Kidney (tissue), 13 donors: ENCODE measurements at regions not wholly inside any gene's neighbourhood (a gene's known extent, or its start where the extent isn't known, plus 50 kb on each side); places are given as distances from the start of the nearest gene placed in this dataset.

Source experiments
- DNase-seq, 5 donors: peaks; one replicate each; pipeline ENCODE4 v3.0.0-alpha.2; 2013 to 2020
- FAIRE-seq: peaks from 2 replicates; lab custom pipeline; 2012; peaks lifted over from hg19 to GRCh38; lab: Jason Lieb, UNC
- H3K27ac ChIP-seq, 2 donors: one replicate each; pipeline ENCODE4 v1.7.0; 2013; ENCODE audit warnings: low read depth in 2 of 2, low read length in 2 of 2, inconsistent platforms in 1 of 2
- H3K27me3 ChIP-seq: one replicate; pipeline ENCODE4 v1.7.1; 2013; ENCODE audit warnings: low read length, inconsistent platforms; ENCODE audit not compliant: control insufficient read depth, insufficient read depth
- H3K36me3 ChIP-seq, 3 donors: one replicate each; pipeline versions ENCODE4 v1.7.0 to v1.7.1; 2013; ENCODE audit warnings: low read length in 3 of 3, control low read depth in 1 of 3, inconsistent platforms in 1 of 3; ENCODE audit not compliant: insufficient read depth in 3 of 3, control insufficient read depth in 2 of 3
- H3K4me1 ChIP-seq, 3 donors: one replicate each; pipeline versions ENCODE4 v1.7.0 to v1.7.1; 2013; ENCODE audit warnings: low read length in 3 of 3, inconsistent platforms in 1 of 3, low read depth in 1 of 3; ENCODE audit not compliant: control insufficient read depth in 2 of 3, insufficient read depth in 2 of 3
- H3K4me3 ChIP-seq, 3 donors: one replicate each; pipeline versions ENCODE4 v1.7.0 to v1.8.1; 2013; ENCODE audit warnings: low read length in 3 of 3, control low read depth in 1 of 3, inconsistent platforms in 1 of 3
- H3K9ac ChIP-seq, 3 donors: one replicate each; pipeline versions ENCODE4 v1.7.0 to v1.7.1; 2013; ENCODE audit warnings: low read length in 3 of 3, control low read depth in 1 of 3, inconsistent platforms in 1 of 3
- H3K9me3 ChIP-seq, 3 donors: one replicate each; pipeline versions ENCODE4 v1.7.0 to v1.7.1; 2013; ENCODE audit warnings: low read length in 3 of 3, control low read depth in 1 of 3, inconsistent platforms in 1 of 3; ENCODE audit not compliant: control insufficient read depth in 2 of 3, insufficient read depth in 1 of 3
- CTCF ChIP-seq: IDR thresholded peaks from 3 replicates; pipeline ENCODE4 v1.5.1; 2012; ENCODE audit warnings: mild to moderate bottlenecking, moderate library complexity, borderline replicate concordance; ENCODE audit not compliant: insufficient read depth; ENCODE audit errors: extremely low read depth
- intact Hi-C: fragments of 100-400 bp; cut with DNase I; formaldehyde crosslinking; loops from one replicate; pipeline ENCODE4 v1.11.1; 2022
- donor health status: control.
- donor health status: control.
- donor health status: control.
- donor health status: control.
- donor health status: control.
- donor health status: DM: yes; HTN: yes; CAD: no.
- donor health status: Normal renal cell carcinoma (clear cell type).

- intact Hi-C loops: no loop called here
- Histone ChIP-seq H3K9me3 (no peaks in the 10 kb centered on the region), H3K4me1 (no peaks in the 10 kb centered on the region), H3K4me3 (no peak overlapping the region), H3K27ac (no peak overlapping the region), H3K9ac (no peak overlapping the region), H3K27me3 (no peaks in the 10 kb centered on the region), H3K36me3 (no peaks in the 10 kb centered on the region)
- peak; percentile 5 for TF ChIP-seq CTCF
- no peak for FAIRE-seq
- DNase-seq: peak in 2 of 5 donors; percentile 35 to 41
Observed at GRCh38 chr21:22575165-22575584, 1577.0 kb downstream of the NCAM2 start.

GRCh38 chr21:22579741-22580140 lies 1581.5 kb downstream of the NCAM2 start:
- Histone ChIP-seq H3K36me3 (no peaks in the 10 kb centered on the region), H3K9me3 (no peaks in the 10 kb centered on the region), H3K27ac (no peak overlapping the region), H3K9ac (no peak overlapping the region), H3K4me3 (no peak overlapping the region), H3K27me3 (no peaks in the 10 kb centered on the region), H3K4me1 (no peaks in the 10 kb centered on the region)
- intact Hi-C loops: no loop called here
- DNase-seq (no peak), FAIRE-seq (no peak)
- no peak for TF ChIP-seq CTCF

- DNase-seq (no peak), FAIRE-seq (no peak)
- Histone ChIP-seq H3K36me3 (no peaks in the 10 kb centered on the region), H3K27ac (no peak overlapping the region), H3K27me3 (no peaks in the 10 kb centered on the region), H3K4me3 (no peak overlapping the region), H3K4me1 (no peaks in the 10 kb centered on the region), H3K9ac (no peak overlapping the region), H3K9me3 (no peaks in the 10 kb centered on the region)
- no peak for TF ChIP-seq CTCF
- intact Hi-C loops: no loop called here
Observed at GRCh38 chr21:22582026-22582425, 1583.8 kb downstream of the NCAM2 start.

DNA sequence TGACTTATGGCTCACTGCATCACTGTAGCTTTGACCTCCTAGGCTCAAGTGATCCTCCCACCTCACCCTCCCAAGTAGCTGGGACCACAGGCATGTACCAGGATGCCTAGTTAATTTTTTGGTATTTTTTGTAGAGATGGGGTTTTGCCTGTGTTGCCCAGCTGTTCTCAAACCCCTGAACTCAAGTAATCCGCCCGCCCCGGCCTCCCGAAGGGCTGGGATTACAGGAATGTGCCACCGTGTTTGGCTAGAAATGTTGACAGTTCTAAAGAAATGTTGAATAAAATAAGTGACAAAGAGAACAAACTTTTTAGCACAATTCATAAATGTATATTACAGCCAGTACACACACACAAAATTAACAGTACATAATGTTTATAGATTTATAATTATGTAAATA lies 1586.1 kb downstream of the NCAM2 start:
- Histone ChIP-seq H3K9ac (no peak overlapping the region), H3K4me1 (no peaks in the 10 kb centered on the region), H3K9me3 (no peaks in the 10 kb centered on the region), H3K4me3 (no peak overlapping the region), H3K27ac (no peak overlapping the region), H3K27me3 (no peaks in the 10 kb centered on the region), H3K36me3 (no peaks in the 10 kb centered on the region)
- DNase-seq (no peak), FAIRE-seq (no peak)
- intact Hi-C loops: no loop called here
- TF ChIP-seq CTCF: no peak
